Uterus (tissue), 3 donors: ENCODE measurements at regions not wholly inside any gene's neighbourhood (a gene's known extent, or its start where the extent isn't known, plus 50 kb on each side); places are given as distances from the start of the nearest gene placed in this dataset.

Experiments
- DNase-seq, 2 donors: peaks; one replicate each; pipeline ENCODE4 v3.0.0-alpha.2; 2019 to 2020
- H3K27ac ChIP-seq, 2 donors: fragments of 200-600 bp; sonication (generic); 1 replicate in 1 of 2; 2 replicates in 1 of 2; pipeline ENCODE4 v1.5.1; 2016 to 2018
- H3K27me3 ChIP-seq, 2 donors: fragments of 200-600 bp; sonication (generic); one replicate each; pipeline ENCODE4 v1.5.1; 2018 to 2019; ENCODE audit warnings: control low read depth in 1 of 2
- H3K36me3 ChIP-seq, 2 donors: fragments of 200-600 bp; sonication (generic); one replicate each; pipeline ENCODE4 v1.5.1; 2019; ENCODE audit warnings: control low read depth in 1 of 2
- H3K4me1 ChIP-seq, 2 donors: fragments of 200-600 bp; sonication (generic); one replicate each; pipeline ENCODE4 v1.5.1; 2018 to 2019; ENCODE audit warnings: control low read depth in 1 of 2
- H3K4me3 ChIP-seq, 2 donors: fragments of 200-600 bp; sonication (generic); 1 replicate in 1 of 2; 2 replicates in 1 of 2; pipeline ENCODE4 v1.5.1; 2018 to 2019; ENCODE audit warnings: mild to moderate bottlenecking in 1 of 2
- H3K9me3 ChIP-seq, 2 donors: fragments of 200-600 bp; sonication (generic); one replicate each; pipeline ENCODE4 v1.5.1; 2019; ENCODE audit warnings: control low read depth in 1 of 2
- CTCF ChIP-seq, 4 experiments: fragments of 200-600 bp in 2 of 4; fragments of 450-650 bp in 2 of 4; sonication (generic) in 2 of 4; IDR thresholded peaks; one replicate each; pipeline ENCODE4 v1.5.1; 2016 to 2019; ENCODE audit warnings: antibody characterized with exemption in 4 of 4, mild to moderate bottlenecking in 2 of 4, moderate library complexity in 1 of 4
- POLR2A ChIP-seq, 2 donors: fragments of 450-650 bp; IDR thresholded peaks; one replicate each; pipeline ENCODE4 v1.6.1; 2016; ENCODE audit warnings: antibody characterized with exemption in 2 of 2, mild to moderate bottlenecking in 1 of 2, moderate library complexity in 1 of 2
- intact Hi-C: fragments of 100-400 bp; cut with DNase I; formaldehyde crosslinking; loops from one replicate; pipeline ENCODE4 v1.15.1; 2023; ENCODE audit warnings: low total_unique reads
- donor health status: DM: yes; HTN: yes; CAD: no.

- Histone ChIP-seq H3K4me3 (no peak overlapping the region), H3K36me3 (no peaks in the 10 kb centered on the region), H3K4me1 (no peaks in the 10 kb centered on the region), H3K27ac (no peak overlapping the region), H3K27me3 (no peaks in the 10 kb centered on the region), H3K9me3 (no peaks in the 10 kb centered on the region)
- no peak for DNase-seq
- intact Hi-C loops, result no loop called here
- no peak for TF ChIP-seq CTCF (IDR thresholded peaks at IDR 0.05)
- TF ChIP-seq POLR2A (IDR thresholded peaks at IDR 0.05), result no peak
These were observed 545.6 kb upstream of the MEF2C start for GRCh38 chr5:89428624-89429023.

GRCh38 chr5:89425062-89425461 lies 542.1 kb upstream of the MEF2C start:
- intact Hi-C loops, result no loop called here
- no peaks in the 10 kb centered on the region for H3K27me3 ChIP-seq
- no peak overlapping the region for H3K4me3 ChIP-seq
- no peaks in the 10 kb centered on the region for H3K36me3 ChIP-seq
- DNase-seq, result no peak
- no peaks in the 10 kb centered on the region for H3K4me1 ChIP-seq
- H3K27ac ChIP-seq, result no peak overlapping the region
- no peak for TF ChIP-seq CTCF (IDR thresholded peaks at IDR 0.05)
- TF ChIP-seq POLR2A (IDR thresholded peaks at IDR 0.05), result no peak
- H3K9me3 ChIP-seq, result no peaks in the 10 kb centered on the region

- Histone ChIP-seq H3K27me3 (no peaks in the 10 kb centered on the region), H3K9me3 (no peaks in the 10 kb centered on the region), H3K4me1 (no peaks in the 10 kb centered on the region), H3K36me3 (no peaks in the 10 kb centered on the region), H3K27ac (no peak overlapping the region), H3K4me3 (no peak overlapping the region)
- intact Hi-C loops, result no loop called here
- TF ChIP-seq POLR2A (IDR thresholded peaks at IDR 0.05), result no peak
- no peak for TF ChIP-seq CTCF (IDR thresholded peaks at IDR 0.05)
- no peak for DNase-seq
These were observed 538.1 kb upstream of the MEF2C start for GRCh38 chr5:89421035-89421434.

GRCh38 chr5:89418407-89419085 lies 535.6 kb upstream of the MEF2C start:
- TF ChIP-seq CTCF (IDR thresholded peaks at IDR 0.05) (no peak), POLR2A (IDR thresholded peaks at IDR 0.05) (no peak)
- no peaks in the 10 kb centered on the region for H3K9me3 ChIP-seq

GRCh38 chr5:89417990-89418389 lies 535.0 kb upstream of the MEF2C start:
- DNase-seq, result no peak
- H3K36me3 ChIP-seq, result no peaks in the 10 kb centered on the region
- intact Hi-C loops, result no loop called here
- H3K9me3 ChIP-seq, result no peaks in the 10 kb centered on the region
- no peaks in the 10 kb centered on the region for H3K27me3 ChIP-seq
- no peak for TF ChIP-seq POLR2A (IDR thresholded peaks at IDR 0.05)
- no peak for TF ChIP-seq CTCF (IDR thresholded peaks at IDR 0.05)
- H3K4me3 ChIP-seq, result no peak overlapping the region
- no peaks in the 10 kb centered on the region for H3K4me1 ChIP-seq
- no peak overlapping the region for H3K27ac ChIP-seq

More at GRCh38 chr5:89418407-89419085, 535.6 kb upstream of the MEF2C start:
- Histone ChIP-seq H3K4me3 (no peak overlapping the region), H3K27ac (no peak overlapping the region), H3K27me3 (no peaks in the 10 kb centered on the region), H3K36me3 (no peaks in the 10 kb centered on the region), H3K4me1 (no peaks in the 10 kb centered on the region)
- intact Hi-C loops, result no loop called here
- DNase-seq, result no peak
